ENCODE measurements at regions not wholly inside any gene's neighbourhood (a gene's known extent, or its start where the extent isn't known, plus 50 kb on each side); places are given as distances from the start of the nearest gene placed in this dataset.

DNA sequence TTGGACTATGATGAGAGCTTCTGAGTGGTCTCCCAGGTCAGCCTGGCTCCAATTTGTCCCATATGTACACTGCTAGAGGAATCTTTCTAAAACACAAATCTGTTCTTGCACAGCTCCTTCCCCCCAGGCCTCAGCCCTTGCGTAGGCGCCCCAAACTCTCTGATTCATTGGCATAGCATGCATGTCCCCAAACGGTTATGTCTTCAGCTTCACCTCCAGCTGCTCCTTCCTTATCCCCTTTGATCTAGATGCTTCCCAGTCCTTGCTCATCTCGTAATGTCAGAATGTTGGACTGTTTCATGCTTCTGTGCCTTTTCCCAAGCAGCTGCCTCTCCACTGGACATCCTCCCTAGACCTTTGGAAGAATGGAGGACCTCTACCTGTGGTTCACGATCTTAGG is 60.1 kb upstream of the BASP1 start:
- ChIA-PET CTCF (no interaction called here), POLR2A (no interaction called here)

DNA sequence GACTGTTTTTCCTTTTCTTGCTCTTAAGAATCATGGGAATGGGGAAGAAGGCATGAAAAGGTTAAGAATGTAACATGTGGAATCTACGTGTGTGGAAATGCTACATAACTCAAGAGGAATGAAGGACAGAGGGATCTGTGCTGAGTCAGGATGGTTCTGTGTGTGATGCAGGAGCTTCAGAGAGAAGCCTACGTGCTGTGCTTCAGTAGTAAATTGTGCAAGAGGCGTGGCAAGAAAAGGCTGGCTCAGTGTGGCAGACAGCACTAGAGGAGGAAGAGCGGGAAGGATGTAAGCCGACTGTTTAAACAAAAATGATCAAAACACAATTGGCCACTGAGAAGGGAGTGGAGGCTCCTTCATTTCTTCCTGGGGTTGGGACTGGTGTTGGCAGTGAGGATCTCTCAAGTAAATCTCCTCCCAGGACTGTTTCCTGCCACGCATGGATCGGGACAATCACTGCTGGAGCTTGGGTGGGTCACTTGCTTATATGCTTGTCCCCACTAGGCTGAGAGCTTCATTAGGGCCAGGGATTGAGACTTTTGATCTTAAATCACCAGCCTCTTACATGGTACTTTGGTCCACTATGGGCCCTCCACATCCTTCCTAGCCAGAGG is 59.4 kb upstream of the BASP1 start:
- CTCF ChIA-PET: no interaction called here
- POLR2A ChIA-PET: no interaction called here

DNA sequence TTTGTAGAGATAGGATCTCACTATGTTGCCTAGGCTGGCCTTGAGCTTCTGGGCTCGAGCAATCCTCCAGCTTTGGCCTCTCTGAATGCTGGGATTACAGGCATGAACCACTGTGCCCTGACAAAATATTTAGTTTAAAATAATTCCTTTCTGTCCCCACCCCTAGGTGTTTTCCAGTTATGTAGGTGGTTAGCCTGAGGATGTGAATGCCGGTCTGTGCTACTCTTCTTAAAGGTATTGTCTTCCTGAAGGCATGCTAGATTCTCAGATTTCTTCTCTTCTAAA is 56.7 kb upstream of the BASP1 start:
- POLR2A ChIA-PET: no interaction called here
- CTCF ChIA-PET: no interaction called here

DNA sequence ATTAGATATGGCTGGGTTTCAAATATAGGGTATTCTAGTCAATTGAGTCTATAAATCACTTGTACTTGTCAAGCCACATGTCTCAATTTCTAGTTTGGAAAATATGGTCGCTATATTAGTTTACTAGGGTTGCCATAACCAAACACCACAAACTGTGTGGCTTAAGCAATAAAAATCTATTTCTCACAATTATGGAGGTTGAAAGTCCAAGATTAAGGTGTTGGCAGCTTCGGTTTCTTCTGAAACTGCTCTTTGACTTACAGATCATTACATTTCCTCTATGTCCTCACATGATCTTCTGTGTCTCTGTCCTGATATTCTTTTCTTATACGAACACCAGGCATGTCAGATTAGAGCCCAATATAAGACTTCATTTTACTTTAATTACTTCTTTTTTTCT is 55.8 kb upstream of the BASP1 start:
- ChIA-PET POLR2A (no interaction called here), CTCF (no interaction called here)

DNA sequence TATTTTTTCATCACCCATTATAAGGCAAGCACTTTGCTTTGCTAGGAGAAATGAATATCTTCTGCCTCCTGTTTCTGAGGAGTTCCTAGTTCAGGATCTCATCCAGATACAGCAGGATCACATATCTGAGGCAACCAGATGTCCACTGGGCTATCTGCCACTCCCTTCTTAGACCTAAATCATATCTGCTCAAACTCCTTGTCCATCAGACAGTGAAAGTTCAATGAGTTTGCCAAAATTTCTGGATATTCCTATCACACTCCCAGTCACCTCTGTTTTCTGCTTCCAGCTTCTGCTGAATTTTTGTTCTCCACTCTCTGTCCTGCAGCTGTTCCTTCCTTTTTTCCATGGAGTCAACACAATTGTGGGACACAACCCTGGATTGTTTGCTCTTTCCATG is 54.2 kb upstream of the BASP1 start:
- CTCF ChIA-PET: no interaction called here
- POLR2A ChIA-PET: no interaction called here

DNA sequence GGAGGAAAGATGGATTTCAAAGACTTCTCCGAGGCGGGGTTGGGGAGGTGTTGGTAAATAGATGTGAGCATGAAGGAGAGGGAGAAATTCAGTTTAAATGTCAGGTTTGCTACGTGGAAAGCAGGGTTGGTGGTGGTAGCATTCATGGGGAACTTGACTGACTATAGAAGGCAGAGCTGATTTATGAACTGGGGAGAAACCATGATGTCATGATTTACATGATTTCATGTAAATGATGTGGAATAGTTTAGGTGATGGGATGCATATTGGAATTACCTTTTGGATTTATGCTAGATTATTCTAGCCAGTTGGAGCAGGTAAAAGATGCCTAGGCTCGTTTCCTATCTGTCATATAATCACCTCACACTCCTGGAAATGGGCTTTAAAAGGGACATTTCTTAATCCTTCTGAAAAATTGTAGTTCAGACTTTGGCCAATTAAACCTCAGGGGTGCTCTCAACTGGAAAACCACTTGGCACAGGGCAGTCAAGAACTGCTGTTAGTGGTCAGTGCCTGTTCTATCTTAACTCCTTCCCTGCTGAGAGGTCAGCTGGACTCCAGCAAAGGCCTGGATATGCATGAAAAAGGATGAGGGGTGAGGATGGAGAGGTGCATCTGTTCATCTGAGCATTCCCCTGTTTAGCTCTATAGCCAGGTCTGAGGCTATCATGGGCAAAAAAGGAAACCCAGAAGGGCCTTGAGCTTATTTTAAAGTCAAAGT is 50.1 kb upstream of the BASP1 start:
- ChIA-PET POLR2A (no interaction called here), CTCF (interaction anchor here (0.7 kb wide), 1 partner anchor 61 kb away, joined by 3 read pairs; no protein-coding TSS in a partner anchor)
